ENCODE measurements at regions not wholly inside any gene's neighbourhood (a gene's known extent, or its start where the extent isn't known, plus 50 kb on each side); places are given as distances from the start of the nearest gene placed in this dataset.

DNA sequence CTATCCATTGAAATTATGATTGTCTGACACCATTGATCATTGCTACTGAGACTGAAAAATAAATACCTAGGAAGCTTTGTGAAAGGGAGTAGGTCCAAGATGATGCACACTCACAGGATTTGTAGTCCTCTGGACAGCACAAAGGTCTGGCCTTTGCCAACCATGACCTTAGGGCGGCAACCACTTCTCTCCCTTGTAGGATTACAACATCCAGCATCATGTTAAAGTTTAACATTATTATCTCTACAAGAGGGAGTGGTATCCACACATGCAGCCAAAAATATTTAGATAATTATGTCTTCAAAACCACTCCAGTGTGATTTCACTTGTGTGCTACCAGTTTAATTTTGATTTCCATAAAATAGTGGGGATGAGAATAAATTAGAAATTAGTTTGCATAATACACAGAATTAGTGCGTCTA is 51.1 kb upstream of the NHSL1 start:
- no peak for DNase-seq

DNA sequence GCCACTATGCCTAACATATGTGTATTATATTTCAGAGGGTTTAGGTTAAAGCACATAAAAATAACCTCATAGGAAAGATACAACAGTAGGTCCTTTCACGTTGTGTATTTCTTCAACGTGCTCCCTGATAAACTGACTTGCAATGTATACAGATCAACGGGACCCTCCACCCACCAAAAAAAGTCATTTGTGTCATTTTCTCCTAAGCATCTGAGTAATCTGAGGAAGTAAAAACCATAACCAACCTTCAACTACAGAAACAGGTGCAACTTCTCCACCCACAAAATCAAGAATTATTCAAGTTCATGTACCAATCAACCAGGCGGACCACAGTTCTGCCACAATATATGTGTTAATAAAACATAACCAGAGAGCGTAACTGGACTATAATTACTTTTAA is 54.9 kb upstream of the NHSL1 start:
- no peak for DNase-seq

DNA sequence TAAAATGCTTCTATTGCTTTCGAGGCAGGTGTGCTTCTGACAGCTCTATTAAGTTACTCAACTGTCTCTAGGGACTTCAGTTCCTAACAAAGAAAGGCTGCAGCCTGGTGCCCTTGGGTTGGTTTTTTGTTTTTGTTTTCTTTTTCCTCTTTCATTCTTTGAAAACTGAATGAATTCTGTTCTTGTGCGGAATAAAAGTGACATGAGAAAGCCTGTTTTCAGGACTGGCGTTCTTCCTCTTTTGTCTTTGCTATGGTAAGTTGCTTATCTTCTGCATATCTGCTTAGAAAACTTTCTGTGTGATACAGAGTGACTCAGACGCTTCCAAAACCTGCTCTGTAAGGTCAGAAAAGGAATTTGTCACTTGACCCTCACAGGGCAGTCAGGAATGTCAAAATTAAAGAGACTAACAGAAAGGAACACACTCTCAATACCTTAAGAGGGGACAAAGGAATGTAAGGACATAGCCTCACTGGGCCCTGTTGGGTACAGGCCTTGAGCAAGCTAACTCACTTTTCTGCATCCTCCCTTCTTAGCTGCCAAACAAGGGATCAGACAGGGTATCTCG is 56.2 kb upstream of the NHSL1 start:
- DNase-seq, result no peak

DNA sequence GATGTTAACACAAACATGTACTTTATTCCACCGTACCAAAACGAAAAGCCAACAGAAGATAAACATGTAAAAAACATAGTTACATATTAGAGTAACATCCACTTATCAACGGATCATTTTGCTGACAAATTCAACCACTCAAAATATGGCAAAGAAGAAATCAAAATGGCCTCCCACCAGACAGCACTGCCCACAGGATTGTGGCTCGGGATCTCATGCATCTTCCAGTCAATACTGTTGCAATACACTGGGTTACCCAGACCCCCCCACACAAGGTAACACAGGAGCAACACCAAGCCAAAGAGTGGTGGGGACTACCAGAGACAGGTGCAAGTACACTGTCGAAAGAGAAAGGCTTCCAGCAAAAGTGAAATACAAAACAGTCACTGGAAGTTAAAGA is 57.9 kb upstream of the NHSL1 start:
- DNase-seq, result no peak

DNA sequence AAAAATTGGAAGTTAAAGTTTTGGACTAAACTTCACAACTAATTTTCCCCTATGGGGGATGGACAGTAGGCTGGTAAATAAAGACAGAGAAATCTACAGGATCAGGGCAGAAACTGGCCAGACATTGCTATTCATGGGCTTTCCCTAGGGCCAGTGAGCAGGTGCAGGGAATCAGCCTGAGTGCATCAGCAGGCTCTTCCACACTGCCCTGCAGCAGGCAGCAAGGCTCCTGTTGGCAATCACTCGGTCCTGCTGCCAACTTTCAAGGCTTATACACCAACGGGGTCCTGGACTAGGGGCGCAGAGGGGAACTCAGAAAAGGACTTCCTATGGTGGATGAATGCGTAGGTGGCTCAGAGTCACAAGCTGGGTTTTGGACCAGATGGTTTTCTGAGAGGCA is 59.8 kb upstream of the NHSL1 start:
- no peak for DNase-seq

DNA sequence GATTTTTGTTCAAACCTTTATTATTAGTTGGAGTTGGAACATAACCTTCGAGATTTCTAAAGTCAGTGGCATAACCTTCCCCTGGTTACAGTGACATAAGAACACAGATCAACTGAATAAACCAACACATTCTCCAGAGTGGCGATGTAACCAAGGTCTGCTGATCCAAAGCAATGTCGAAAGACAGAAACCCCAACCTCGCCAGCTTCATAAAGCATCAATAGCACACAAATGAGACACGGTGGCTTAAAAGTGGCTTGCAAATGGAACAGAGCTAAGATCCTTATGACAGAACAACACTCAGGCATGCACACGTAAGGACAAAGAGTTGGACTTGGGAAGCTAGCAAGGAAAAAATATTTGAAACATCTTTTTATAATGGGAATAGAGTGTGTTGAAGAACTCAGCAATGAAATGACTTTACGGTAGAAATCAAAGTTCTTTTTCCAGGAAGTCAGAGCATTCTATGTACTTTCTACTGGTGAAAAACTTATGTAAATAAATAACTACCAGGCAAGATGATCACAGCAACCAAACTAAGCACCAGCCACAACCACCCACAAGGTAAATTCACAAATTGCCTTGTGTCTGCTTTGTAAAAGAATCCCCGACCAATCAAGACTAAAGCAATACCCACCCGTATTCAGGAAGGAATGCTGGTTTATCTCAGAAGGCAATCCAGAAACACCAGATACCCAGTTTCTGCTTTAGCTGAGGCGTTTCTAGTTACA is 61.0 kb upstream of the NHSL1 start:
- no peak for DNase-seq

DNA sequence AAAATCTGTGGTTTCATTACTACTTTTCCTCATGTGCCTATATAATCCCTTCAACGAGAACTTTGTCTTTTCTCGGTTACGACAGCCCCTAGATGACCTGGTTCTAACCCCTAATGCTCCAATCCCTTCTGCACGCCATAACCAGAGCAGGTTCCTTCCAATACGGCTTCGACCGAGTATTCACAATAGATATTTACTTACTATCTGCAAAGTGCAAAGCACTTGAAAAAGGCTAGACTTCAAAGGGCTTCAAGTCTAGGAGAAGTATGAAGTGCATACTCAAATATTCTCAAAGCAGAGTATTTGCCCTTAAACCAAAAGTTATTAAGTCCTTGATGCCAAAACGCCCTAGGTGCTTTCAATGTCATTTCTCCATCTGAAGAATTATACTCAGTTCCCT is 63.4 kb upstream of the NHSL1 start:
- no peak for DNase-seq

DNA sequence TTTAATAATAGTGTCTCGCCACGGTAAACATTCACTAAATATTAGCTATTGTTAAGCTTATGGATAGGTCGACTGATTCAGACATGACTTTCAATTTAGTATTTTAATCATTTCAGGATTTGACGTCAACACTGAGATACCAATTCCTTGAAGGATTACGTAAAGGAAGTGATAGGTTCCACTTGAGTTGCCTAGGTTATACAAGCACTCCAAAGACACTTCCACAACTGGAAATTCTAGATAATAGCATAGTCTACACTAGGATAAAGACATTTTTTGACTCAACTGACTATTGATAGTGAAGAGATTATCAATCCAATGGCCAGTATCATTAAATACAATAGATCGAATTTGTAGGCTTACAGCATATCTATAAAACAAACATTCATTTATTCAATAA is 63.9 kb upstream of the NHSL1 start:
- no peak for DNase-seq

DNA sequence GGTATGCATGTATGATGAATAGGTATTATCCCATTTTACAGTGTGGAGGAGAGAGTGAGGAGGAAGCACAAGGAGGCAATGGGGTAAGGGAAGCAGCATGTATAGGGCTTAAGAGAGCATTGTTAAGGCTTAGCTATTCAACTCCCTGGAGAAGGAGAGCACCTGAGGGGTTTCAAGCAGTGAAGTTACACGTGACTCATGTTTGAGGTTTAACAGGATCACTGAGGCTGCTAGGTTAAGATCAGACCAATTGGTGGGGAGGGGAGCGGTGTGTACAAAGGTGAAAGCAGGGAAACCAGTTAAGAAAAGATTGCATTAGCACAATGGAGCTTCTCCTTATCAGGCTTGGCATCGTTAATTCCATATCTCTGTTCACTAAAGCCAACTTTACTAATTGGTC is 64.4 kb upstream of the NHSL1 start:
- no peak for DNase-seq

DNA sequence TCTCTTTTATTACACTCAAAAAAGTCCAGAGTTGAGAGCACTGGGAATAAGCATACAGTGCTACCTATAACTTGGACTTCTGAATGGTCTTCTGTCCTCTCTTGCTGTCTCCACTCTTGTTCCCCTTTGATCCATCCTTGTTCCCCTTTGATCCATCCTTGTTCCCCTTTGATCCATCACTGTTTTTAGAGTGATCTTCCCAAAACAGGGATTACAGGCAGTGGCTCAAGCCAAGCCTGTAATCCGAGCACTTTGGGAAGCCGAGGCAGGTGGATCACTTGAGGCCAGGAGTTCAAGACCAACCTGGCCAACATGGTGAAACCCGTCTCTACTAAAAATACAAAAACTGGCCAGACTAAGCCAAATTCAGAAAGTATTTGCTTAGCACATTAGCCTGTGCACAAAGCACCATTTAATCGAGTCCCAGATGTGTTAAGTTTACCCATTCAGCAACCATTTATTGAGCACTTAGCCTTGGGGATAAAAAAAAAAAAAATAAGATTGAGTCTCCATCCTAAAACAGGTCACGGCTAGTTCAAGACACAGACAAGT is 65.0 kb upstream of the NHSL1 start:
- DNase-seq, result no peak

DNA sequence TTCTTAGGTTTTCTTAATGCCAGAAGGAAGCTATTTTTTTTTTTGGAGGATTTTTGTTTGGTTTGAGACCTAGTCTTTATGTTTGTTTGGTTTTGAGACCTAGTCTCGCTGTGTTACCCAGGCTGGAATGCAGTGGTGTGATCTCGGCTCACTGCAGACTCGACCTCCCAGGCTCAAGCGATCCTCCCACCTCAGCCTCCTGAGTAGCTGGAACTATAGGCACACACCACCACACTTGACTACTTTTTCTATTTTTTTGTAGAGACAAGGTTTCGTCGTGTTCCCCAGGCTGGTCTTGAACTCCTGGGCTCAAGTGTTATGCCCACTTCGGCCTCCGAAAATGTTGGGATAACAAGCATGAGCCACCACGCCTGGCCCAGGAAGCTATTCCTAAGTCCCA is 67.8 kb upstream of the NHSL1 start:
- DNase-seq, result no peak

DNA sequence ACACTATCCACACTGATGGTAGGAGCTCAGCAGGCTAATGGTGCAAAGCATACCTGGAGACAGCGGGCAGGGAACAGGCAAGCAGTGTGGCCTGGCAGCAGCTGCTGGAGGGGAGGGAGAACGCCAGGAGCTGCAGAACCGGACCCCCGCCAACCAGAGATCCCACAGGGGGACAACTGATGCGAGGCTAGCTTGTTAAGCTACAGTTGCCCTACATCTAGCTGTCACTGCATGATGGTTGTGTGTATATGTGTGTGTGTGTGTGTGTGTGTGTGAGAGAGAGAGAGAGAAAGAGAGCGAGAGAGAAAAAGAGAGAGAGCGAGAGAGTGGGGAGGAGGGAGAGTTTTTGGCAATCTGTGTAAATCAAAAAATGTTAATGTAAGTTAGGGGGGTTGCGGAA is 69.7 kb upstream of the NHSL1 start:
- DNase-seq, result no peak

DNA sequence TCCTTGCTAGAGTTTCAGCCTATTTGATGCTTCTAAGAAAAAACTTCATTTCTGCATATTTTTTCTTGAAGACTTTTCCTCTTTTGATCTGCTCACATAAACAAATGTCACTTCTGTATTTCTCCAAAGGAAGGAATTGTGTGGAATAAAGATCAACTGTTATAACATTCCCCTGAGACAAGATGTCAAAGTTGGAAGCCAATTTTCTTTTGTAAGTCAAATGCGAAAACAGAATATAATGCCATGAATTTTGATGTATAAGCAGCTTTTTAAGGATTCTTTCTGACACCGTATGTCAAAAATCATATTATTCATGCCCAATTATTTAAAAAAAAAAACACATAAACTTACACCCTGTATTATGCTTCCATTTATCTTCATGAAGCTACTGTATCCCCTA is 70.3 kb upstream of the NHSL1 start:
- no peak for DNase-seq

DNA sequence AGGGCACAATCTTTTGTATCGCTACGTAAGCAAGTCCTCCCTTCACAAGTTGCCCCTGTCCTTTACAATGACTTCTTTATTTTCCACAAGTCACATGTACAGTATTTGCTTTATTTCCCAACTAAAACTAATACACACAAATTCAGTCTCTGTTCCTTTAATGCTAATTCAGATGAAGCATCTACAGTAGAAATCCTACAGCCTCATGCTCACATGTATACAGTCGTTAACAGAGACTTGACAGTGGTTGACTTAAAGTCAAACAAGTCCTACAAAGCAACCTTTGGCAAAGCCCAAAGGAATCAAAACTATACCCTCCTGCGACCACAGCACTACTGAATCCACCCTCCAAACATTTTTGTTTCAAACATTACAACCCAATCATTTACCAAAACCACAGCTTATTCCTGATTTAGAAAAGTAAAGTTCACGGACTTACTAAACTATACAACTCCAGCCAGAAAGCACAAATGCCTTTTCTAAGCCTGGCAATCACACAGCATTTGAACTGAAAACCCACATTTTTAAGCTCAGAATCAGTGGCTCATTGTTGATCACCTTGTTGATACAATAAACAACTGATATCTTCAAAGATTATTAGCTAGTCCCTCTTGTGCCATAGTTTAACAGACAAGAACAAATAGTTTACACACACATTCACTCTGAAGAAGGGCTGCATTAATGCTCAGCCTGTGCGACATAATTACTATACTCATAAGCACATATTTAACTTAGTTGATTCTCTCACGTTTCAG is 70.9 kb upstream of the NHSL1 start:
- no peak for DNase-seq

DNA sequence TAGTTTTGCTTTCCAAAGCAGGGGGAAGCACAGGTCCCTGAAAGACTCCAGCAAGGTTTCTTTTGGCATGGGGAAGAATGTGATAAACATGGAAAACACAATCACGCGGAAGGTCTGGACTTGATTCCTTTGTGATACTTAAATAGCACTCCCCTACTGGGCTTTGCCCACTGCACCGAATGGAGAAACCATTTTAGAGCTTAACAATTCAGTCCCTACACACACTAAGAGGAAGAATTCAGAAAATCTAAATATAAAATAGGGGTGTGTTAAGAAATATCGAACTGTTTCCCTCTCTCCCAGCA is 71.4 kb upstream of the NHSL1 start:
- no peak for DNase-seq

DNA sequence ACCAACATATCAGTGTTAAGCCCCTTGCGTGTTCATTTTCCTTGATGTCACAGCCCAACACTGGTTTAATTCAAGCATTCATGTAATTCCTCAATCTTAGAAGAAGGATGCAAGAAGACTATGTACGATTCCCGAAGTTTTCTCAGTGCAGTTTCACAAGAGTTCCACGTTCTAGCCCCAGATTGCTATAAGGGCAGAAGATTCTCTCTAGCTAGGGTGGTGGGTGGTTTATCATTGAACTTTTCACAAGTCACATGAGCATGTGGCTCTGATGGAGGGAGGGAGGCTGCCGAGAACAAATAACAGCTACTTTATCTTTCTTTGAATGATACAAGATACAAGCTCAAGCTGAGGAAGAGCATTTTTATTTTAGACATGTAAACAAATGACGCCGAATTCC is 71.9 kb upstream of the NHSL1 start:
- DNase-seq, result no peak

DNA sequence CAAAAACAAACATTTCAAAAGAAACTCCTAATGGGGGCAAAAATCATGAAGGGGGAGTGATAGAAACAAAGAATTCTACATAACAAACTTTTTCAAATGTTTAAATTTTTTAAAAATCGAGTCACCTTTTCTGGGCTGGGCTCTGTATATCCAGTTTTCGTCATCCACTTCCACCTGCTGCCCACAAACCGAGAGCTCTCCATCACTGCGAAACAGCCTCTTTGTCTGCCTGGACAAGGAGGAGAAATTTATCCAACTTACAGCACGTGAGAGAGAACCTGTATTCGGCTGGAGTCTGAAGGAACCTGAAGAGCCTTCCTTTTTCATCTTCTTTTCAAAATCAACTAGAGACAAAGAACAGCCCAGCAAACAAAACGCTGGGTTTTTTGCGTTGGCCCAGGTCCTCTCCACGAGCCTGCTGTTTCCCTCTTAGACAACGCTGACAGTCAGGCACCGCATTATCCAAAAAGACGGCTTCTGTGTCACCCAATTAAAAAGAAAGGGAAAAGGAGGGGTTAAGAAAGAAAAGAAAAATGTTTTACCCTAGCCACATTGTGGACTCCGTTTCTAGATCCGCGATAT is 72.4 kb upstream of the NHSL1 start:
- DNase-seq, result no peak

DNA sequence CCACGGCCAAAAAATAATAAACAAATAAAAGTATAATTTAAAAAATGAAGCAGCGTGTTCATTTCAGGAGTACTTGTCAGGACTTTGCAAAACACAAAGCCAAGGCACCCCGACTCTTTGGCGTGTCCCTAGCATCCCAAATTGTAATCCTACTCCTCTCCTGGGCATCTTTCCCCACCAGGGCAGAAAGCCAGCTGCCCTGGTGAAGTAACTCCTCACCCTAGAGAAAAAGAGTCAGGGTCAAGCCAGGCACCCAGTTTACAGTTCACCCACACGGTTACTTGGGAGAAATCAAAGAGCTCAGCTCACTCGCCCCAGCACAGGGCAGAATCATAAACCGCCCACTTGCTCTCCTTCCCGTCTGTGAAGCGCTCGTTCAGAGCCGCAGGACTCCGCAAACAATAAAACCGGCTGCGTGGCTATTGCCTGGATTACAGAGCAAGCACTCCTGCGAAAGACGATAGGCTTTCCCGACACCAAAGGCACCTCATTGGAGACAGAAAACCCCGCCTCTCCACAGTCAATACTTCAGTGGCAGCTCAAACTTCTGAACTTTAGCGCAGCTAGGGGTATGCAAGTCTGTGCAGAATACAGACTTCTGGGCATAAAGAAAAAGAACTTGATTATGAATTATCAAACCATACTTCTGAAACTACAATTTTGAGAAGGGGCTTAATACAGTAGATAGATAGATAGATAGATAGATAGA is 73.0 kb upstream of the NHSL1 start:
- no peak for DNase-seq

DNA sequence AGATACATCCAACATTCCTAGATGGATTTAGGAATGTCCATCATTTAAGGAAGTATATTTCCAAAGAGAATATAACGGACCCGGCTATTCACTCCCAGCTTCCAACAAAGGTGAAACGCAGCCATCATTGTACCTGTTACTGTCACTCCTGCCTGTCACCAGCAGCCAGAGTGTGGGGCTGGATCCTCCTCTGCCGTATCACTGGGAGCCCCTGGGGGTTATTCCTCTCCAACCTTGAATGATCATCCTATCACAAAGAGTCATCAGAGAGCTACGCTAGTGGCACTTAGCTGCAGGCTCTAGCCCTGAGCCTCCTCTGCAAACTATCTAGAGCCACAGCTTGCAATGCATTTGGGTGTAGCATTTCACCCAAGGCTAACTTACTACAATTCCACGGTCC is 73.6 kb upstream of the NHSL1 start:
- DNase-seq, result no peak

DNA sequence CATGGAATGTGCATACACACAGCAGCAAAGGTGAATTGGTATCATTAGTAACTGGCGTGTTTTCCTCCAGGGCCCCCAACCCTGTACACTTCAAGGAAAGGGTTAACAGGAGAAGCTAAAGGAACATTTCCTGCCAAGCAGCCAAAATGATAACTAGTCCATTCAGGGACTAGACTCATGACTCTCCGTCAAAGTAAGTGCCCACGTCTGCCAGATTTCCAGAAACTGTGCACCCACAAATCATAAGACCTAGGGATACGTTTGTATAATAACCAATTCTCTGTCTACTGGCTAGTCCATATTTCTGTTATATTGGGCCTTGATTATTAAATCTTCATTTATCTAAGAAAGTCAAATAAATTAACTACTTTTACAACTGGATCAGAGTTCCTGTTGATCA is 76.0 kb upstream of the NHSL1 start:
- no peak for DNase-seq

DNA sequence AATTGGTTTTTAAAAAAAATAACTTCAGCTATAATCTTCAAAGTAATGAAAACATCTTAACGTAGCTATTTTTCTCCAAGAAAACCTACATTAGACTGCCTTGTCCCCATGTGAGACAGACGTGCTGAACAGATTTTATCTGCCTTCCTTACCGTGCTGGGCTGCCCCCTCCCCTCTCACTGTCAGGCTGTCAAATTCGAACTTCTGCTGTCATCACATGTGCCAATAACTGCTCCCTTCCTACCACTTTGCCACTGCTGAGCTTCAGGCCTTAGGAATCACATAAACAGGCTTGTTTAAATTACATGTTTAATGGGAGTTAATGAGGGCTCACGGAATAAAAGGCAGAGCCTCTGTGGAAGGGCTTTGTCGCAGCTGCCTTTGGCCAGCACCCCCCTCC is 77.0 kb upstream of the NHSL1 start:
- DNase-seq, result no peak

DNA sequence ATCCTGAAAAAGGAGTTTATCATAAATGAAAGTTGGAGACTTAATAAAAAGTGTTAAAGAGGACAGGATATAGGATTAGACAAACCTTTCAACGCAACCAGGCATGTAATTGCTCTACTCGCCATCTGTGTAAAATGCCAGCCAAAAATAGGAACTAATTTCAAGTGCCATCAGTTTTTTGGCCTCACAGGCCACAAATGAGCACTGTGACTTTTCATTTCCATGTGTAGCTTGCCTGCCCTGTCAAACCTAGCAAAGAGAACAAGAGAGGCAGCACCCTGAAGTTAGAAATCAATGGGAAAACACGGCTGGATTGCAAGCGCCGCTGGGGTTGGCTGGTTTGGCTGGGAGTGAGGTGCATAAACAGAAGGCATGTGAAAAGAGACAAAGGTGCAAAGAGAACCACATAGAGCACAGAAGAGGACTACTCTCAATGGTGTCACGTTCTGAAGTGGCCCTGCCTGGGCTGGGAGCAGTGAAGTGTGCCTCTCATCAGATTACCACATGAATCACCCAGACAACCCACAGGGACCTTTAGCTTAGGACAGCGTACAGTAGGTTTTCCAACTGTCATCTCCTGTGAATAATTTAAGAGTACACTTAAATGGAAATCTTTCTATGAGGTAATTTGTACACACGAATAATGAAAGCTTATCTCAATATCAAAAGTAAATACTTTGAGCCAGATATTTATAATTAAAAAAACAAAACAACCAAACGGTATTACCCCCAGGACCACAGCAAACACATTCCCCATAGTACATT is 78.0 kb upstream of the NHSL1 start:
- no peak for DNase-seq

DNA sequence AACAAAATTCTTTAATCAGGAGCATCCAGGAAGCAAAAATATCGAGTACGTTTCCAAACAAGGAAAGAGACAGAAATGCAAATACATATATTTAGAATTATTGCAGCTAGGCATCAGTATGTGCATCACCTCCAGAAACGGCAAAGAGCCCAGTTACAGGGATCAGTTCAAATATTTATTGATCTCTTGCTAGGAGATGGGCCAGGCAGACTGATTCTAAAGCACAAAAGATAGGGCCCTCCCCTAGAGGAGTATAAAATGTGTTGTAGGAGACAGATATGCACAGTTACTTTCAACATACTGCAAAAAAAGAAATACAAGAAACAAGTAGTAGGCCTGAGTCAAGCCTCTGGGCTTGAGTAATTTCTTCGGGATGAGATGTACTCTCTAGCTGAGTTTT is 80.7 kb upstream of the NHSL1 start:
- DNase-seq, result no peak

Data from NCI-H1930 (cell line).